Uterus (tissue), 2 donors: ENCODE measurements at regions not wholly inside any gene's neighbourhood (a gene's known extent, or its start where the extent isn't known, plus 50 kb on each side); places are given as distances from the start of the nearest gene placed in this dataset.

Experiments
- POLR2A ChIP-seq, 2 donors: fragments of 450-650 bp; IDR thresholded peaks; one replicate each; pipeline ENCODE4 v1.6.1; 2016; ENCODE audit warnings: antibody characterized with exemption in 2 of 2, mild to moderate bottlenecking in 1 of 2, moderate library complexity in 1 of 2
- TF ChIP-seq, protein P1 (sequence below), 4 experiments: fragments of 200-600 bp in 2 of 4; fragments of 450-650 bp in 2 of 4; sonication (generic) in 2 of 4; IDR thresholded peaks; one replicate each; pipeline ENCODE4 v1.5.1; 2016 to 2019; ENCODE audit warnings: antibody characterized with exemption in 4 of 4, mild to moderate bottlenecking in 2 of 4, moderate library complexity in 1 of 4

DNA sequence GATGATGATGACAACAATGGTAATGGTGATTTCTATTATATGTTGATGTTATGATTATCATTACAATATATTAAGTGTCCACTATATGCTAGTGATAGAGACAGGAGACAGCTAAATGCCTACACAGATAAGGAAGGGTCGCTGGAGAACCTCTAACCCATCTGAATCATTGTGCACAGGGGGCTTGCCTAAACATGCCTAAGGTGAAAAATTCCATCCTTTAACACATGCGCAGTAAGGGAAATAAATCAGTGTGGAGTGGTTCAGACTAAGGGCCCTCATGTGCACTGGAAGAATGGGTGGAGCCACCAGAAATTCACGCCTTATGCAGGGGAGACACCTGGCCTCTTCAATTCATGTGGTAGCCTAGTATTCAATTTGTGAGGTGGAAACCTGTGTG is 120.4 kb downstream of the TPBG start:
- TF ChIP-seq, protein P1, sequence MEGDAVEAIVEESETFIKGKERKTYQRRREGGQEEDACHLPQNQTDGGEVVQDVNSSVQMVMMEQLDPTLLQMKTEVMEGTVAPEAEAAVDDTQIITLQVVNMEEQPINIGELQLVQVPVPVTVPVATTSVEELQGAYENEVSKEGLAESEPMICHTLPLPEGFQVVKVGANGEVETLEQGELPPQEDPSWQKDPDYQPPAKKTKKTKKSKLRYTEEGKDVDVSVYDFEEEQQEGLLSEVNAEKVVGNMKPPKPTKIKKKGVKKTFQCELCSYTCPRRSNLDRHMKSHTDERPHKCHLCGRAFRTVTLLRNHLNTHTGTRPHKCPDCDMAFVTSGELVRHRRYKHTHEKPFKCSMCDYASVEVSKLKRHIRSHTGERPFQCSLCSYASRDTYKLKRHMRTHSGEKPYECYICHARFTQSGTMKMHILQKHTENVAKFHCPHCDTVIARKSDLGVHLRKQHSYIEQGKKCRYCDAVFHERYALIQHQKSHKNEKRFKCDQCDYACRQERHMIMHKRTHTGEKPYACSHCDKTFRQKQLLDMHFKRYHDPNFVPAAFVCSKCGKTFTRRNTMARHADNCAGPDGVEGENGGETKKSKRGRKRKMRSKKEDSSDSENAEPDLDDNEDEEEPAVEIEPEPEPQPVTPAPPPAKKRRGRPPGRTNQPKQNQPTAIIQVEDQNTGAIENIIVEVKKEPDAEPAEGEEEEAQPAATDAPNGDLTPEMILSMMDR (IDR thresholded peaks at IDR 0.05) = no peak
- TF ChIP-seq POLR2A (IDR thresholded peaks at IDR 0.05) = no peak
